GM18909 (cell line): ENCODE measurements at regions not wholly inside any gene's neighbourhood (a gene's known extent, or its start where the extent isn't known, plus 50 kb on each side); places are given as distances from the start of the nearest gene placed in this dataset.
A peak's percentile ranks its signal among the peaks of the same experiment; 100 is the strongest.
"Not testable (repeated sequence)": the region's sequence is repeated elsewhere in the genome, so short reads cannot be mapped to it uniquely, and the experiment has no call there.

Experiments
- ATAC-seq: cut with Tn5 transposase; IDR thresholded peaks from one replicate; pipeline ENCODE4 v1.9.1; 2021; ENCODE audit warnings: mild to moderate bottlenecking; ENCODE audit not compliant: unreplicated experiment, poor library complexity

DNA sequence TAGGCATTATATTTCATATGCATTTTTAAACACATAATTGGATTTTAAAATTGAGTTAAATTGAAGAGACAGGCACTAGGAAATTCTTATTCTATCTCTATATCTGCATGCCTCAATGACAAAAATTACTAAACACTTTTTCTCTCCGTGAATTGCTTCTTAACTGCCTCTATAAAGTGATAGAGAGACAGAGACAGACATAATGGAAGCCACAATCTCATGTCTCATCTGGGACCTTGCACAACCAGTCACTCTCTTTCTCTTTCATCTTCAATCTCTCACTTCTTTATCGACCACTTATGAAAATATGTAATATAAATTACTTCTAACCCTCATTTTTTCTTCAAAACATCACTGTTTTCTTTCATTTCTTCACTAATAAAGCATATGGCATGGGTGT lies 238.9 kb upstream of the ZNF804A start:
- no peak for ATAC-seq

DNA sequence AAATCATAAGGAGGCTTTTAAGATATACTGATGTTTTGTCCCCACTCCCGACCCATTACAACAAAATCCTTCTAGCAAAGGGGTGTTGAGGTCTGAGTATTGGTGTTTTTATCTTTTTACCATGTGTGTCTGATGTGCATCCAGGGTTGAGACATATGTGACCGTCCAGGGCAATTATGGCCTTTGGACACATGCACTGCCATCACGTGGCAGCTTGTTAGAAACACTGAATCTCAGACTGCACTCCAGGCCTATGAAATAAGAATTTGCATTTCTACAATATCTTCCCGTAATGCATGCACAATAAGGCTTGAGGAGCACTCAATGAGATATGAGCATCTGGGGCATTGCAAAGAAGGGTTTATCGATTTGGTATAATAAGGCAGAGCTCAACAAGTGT lies 235.1 kb upstream of the ZNF804A start:
- no peak for ATAC-seq

GRCh38 chr2:184367211-184367610 lies 231.1 kb upstream of the ZNF804A start:
- no peak for ATAC-seq

GRCh38 chr2:184369307-184369706 lies 229.0 kb upstream of the ZNF804A start:
- no peak for ATAC-seq

- ATAC-seq, result no peak
Observed at GRCh38 chr2:184370954-184371353, 227.4 kb upstream of the ZNF804A start.

DNA sequence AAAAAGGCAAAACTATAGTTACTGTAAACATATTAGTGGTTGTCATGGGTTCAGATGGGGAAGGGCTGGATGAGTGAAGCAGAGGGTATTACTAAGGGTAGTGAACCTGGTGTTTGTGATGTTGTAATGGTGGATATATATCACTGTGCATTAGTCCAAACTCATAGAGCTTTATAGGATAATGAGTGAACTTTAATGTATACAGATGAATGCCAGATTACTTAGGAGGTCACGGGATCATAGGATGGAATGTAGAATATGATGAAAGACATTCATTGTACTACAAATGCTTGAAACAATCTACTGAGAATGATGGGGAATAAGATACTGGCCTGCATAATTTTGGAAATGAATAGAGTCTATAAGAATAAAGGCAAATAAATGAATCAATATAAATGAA lies 226.7 kb upstream of the ZNF804A start:
- no peak for ATAC-seq

DNA sequence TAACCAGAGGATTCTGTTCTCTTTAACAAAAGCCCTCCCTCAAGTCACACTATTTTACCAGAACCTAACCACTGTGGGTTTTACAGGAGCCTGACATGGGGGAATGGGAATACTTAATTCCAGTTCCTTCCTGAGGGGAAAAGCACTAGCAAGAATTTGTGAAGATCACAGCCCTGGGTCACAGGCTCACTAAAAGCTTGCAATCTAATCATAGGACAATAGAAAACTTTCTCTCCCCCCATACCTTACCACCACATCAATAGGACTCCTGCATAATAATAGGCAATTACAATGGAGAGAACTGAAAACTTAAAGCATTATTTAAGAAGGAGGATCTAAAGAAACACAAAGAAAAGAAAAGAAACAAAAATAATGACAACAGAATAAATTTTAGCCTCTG lies 225.8 kb upstream of the ZNF804A start:
- ATAC-seq, result no peak

- ATAC-seq, result no peak
Observed at GRCh38 chr2:184394642-184395041, 203.7 kb upstream of the ZNF804A start.

DNA sequence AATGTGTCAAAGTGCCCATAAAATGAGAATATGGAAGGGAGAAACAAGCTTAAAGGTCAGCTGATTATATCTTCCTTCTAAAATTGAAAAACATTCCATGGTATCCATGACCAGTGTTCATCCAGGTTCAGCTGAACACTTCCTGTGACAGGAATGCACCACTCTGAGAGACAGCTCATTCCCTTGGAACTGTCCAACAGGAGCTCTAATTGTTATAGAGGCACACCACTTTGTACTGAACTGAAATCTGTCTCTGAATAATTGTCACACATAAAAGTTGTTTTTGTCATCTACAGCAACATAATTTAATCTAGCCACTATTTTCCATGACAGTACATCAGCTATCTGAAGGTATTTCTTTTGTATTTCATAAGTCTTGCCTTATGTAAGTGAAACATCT lies 195.9 kb upstream of the ZNF804A start:
- ATAC-seq, result no peak

DNA sequence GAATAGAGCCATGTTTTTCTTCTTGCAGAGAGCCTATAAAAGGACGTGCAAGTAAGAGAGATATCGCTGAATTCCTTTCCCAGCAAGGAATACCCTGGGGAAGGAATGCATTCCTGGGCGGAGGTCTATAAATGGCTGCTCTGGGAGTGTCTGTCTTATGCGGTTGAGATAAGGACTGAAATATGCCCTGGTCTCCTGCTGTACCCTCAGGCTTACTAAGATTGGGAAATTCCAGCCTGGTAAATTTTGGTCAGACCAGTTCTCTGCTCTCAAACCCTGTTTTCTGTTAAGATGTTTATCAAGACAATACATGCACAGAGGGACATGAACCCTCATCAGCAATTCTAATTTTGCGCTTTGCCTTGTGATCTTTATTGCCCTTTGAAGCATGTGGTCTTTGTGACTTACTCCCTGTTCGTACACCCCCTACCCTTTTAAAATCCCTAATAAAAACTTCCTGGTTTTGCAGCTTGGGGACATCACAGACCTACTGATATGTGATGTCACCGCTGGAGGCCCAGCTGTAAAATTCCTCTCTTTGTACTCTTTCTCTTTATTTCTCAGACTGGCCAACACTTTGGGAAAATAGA lies 191.2 kb upstream of the ZNF804A start:
- not testable (repeated sequence) for ATAC-seq

DNA sequence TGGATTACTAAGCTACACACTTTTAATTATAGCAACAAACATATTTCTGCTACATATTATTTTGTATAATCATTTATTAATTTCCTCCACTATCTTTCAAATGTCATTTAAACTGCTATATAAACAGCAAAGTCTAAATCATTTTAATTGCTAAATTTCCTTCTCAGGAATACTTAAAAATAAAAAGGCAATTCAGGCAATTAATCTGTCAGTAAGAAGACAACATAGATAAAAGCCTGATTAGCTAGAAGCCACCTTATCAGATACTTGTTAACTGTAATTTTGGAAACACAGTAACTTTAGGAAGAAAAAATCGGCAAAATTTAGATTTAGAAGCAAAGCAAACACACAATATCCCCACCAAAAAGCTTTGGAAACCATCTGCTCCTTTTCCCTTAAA lies 188.2 kb upstream of the ZNF804A start:
- ATAC-seq, result no peak

- ATAC-seq, result no peak
Observed at GRCh38 chr2:184413221-184413620, 185.1 kb upstream of the ZNF804A start.

GRCh38 chr2:184413671-184414229 lies 184.6 kb upstream of the ZNF804A start:
- ATAC-seq, result no peak

- ATAC-seq, result no peak
Observed at GRCh38 chr2:184416146-184416913, 182.0 kb upstream of the ZNF804A start.

DNA sequence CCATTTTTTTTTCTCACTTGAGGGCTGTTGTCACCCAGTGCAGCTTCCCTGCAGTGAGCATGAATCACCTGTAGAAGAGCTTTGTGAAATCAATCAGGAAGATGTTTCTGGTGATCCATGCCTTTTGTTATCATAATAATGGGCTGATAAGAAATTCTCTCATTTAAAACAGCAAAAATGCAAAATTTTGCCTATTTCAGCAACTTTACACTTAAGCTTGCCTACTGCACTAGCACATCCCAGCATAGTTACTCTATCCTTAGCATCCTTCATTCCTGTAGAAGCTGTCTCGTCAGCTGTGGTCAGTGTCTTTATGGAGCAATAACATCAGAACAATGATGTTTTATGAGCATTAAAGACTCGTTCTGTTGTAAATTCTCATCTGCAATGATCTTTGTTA lies 178.6 kb upstream of the ZNF804A start:
- ATAC-seq, result no peak

GRCh38 chr2:184421456-184421855 lies 176.9 kb upstream of the ZNF804A start:
- ATAC-seq, result not testable (repeated sequence)

DNA sequence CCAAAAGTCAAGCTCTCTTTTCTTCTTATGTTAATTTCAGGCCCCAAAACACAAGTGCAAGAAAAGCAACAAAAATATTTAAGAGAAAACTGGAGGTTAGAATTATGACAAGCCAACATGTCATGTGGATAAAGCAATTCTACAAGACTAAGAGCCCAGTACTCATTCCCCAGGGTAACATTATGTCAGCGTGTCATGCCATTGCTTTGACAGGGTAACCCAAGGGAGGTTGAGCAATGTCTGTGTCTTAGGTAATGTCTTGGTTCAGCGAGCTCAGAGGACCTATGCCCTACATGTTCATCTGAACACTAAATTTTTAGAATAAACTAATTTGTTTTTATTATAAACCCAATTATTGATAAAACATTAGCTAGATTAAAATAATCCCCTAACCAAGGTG lies 173.2 kb upstream of the ZNF804A start:
- ATAC-seq, result peak; percentile 68

DNA sequence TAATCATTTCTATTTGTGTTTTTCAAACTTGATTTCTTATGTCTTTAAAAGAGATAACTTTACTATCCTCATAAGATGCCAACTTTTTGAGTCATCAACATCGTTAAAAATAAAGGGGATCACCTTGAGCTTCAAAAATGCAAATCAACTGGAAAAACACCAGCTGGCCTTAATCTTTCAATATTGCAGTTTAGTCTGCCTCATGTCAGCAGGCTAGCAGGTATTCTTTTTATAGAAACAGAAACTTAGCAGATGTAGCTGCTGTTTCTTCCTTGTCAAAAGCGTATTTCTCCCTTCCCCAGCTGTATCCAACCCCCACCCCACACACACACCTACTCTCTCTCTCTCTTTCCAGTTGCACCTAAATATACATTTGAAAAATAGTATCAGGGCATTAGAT lies 154.1 kb upstream of the ZNF804A start:
- ATAC-seq, result peak; percentile 96

- ATAC-seq, result peak; percentile 43
Observed at GRCh38 chr2:184444623-184445223, 153.6 kb upstream of the ZNF804A start.

DNA sequence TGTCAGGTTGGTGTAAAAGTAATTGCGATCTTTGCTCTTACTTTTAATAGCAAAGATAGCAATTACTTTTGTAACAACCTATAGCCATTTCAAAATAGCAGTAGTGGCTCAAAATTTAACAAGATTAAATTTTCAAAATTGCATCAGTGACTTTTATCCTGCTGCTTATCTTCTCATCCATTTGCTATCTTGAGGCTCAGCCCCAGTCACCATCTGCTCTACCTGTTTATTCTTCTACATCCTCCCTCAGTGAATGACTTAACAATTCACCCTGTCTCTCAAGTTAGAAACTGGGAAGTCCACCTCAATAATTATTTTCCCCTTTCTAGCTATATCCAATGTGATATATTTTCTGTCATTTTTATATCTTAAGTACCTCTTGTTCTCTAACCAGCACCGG lies 148.6 kb upstream of the ZNF804A start:
- no peak for ATAC-seq

DNA sequence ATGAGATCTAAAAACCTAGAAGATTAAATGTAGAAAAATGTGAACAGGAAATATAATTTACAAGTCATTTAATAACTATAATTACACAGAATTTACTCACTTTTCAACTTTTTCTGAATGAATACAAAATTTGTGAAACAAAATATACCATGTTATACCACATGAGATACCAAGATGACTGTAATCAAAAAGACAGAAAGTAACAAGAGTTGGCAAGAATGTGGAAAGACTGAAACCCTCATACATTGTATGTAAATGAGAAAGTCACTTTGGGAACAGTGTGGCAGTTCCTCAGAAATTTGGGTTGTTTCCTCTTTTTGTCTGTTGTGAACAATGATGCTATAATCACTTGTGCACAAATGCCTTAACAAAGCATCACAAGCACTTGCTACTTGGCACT lies 145.4 kb upstream of the ZNF804A start:
- peak; percentile 43 for ATAC-seq
